HG03280 (cell line): ENCODE measurements at regions not wholly inside any gene's neighbourhood (a gene's known extent, or its start where the extent isn't known, plus 50 kb on each side); places are given as distances from the start of the nearest gene placed in this dataset.
A peak's percentile ranks its signal among the peaks of the same experiment; 100 is the strongest.
"Not testable (repeated sequence)": the region's sequence is repeated elsewhere in the genome, so short reads cannot be mapped to it uniquely, and the experiment has no call there.

Experiments used
- ATAC-seq: cut with Tn5 transposase; IDR thresholded peaks from one replicate; pipeline ENCODE4 v1.9.1; 2021; ENCODE audit warnings: mild to moderate bottlenecking, moderate library complexity; ENCODE audit not compliant: unreplicated experiment

GRCh38 chr6:86284809-86285480, 642.3 kb upstream of the SYNCRIP start:
- ATAC-seq: not testable (repeated sequence)

GRCh38 chr6:86283596-86283995, 640.9 kb upstream of the SYNCRIP start:
- not testable (repeated sequence) for ATAC-seq

- no peak for ATAC-seq
Measured at GRCh38 chr6:86276056-86276455, 633.4 kb upstream of the SYNCRIP start.

GRCh38 chr6:86273936-86274335, 631.2 kb upstream of the SYNCRIP start:
- ATAC-seq: no peak

GRCh38 chr6:86256615-86257187, 614.0 kb upstream of the SYNCRIP start:
- no peak for ATAC-seq

GRCh38 chr6:86255973-86256372, 613.3 kb upstream of the SYNCRIP start:
- ATAC-seq: no peak

GRCh38 chr6:86251106-86251505, 608.4 kb upstream of the SYNCRIP start:
- ATAC-seq: no peak

- ATAC-seq: no peak
Measured at GRCh38 chr6:86217906-86218305, 575.2 kb upstream of the SYNCRIP start.

GRCh38 chr6:86215323-86215722, 572.6 kb upstream of the SYNCRIP start:
- ATAC-seq: no peak

- ATAC-seq: no peak
Measured at GRCh38 chr6:86205980-86206379, 563.3 kb upstream of the SYNCRIP start.

- ATAC-seq: peak; percentile 64
Measured at GRCh38 chr6:86203044-86203443, 560.4 kb upstream of the SYNCRIP start.

GRCh38 chr6:86193821-86194220, 551.1 kb upstream of the SYNCRIP start:
- ATAC-seq: no peak

GRCh38 chr6:86192123-86192522, 549.4 kb upstream of the SYNCRIP start:
- ATAC-seq: peak; percentile 91

- not testable (repeated sequence) for ATAC-seq
Measured at GRCh38 chr6:86175149-86175548, 532.5 kb upstream of the SYNCRIP start.

- ATAC-seq: no peak
Measured at GRCh38 chr6:86154852-86155251, 512.2 kb upstream of the SYNCRIP start.

- ATAC-seq: no peak
Measured at GRCh38 chr6:86153521-86153920, 510.8 kb upstream of the SYNCRIP start.

- no peak for ATAC-seq
Measured at GRCh38 chr6:86152546-86152945, 509.9 kb upstream of the SYNCRIP start.

- no peak for ATAC-seq
Measured at GRCh38 chr6:86148586-86148985, 505.9 kb upstream of the SYNCRIP start.

- ATAC-seq: no peak
Measured at GRCh38 chr6:86147859-86148258, 505.2 kb upstream of the SYNCRIP start.

- no peak for ATAC-seq
Measured at GRCh38 chr6:86147311-86147710, 504.6 kb upstream of the SYNCRIP start.

GRCh38 chr6:86146751-86147150, 504.1 kb upstream of the SYNCRIP start:
- ATAC-seq: not testable (repeated sequence)

- no peak for ATAC-seq
Measured at GRCh38 chr6:86142326-86142725, 499.6 kb upstream of the SYNCRIP start.
